OCI-LY7 (cell line): ENCODE measurements at regions not wholly inside any gene's neighbourhood (a gene's known extent, or its start where the extent isn't known, plus 50 kb on each side); places are given as distances from the start of the nearest gene placed in this dataset.

Experiments
- CTCF ChIP-seq: fragments of 200-600 bp; sonication (generic); conservative IDR thresholded peaks from 2 replicates; pipeline ENCODE4 v1.5.1; 2014; ENCODE audit warnings: mild to moderate bottlenecking, antibody characterized with exemption, low read length, moderate library complexity, mixed read lengths
- EZH2phosphoT487 ChIP-seq: fragments of 200-600 bp; sonication (generic); IDR thresholded peaks from 2 replicates; pipeline ENCODE4 v1.6.1; 2018; ENCODE audit warnings: low read depth, borderline replicate concordance, mild to moderate bottlenecking, mixed run types, antibody characterized with exemption, low read length, moderate library complexity, mixed read lengths

GRCh38 chr20:20849161-20849560 lies 136.7 kb upstream of the RALGAPA2 start:
- TF ChIP-seq CTCF (no peak), EZH2phosphoT487 (no peak)
